B cell (primary cell): ENCODE measurements at regions not wholly inside any gene's neighbourhood (a gene's known extent, or its start where the extent isn't known, plus 50 kb on each side); places are given as distances from the start of the nearest gene placed in this dataset.

Experiments used
- ATAC-seq: fragments of 200-7000 bp; cut with Tn5 transposase; one replicate; pipeline ENCODE4 v1.10.0; 2021; ENCODE audit warnings: low read depth, mild to moderate bottlenecking, moderate number of reproducible peaks, moderate library complexity
- CTCF ChIA-PET: fragments of 350-600 bp; sonication (Branson Sonifier 250); formaldehyde crosslinking; loops from one replicate; lab custom pipeline; 2021; ENCODE audit warnings: antibody characterized with exemption, inconsistent platforms; lab: Charles Lee
- POLR2A ChIA-PET: fragments of 350-600 bp; sonication (Branson Sonifier 250); formaldehyde crosslinking; loops from one replicate; lab custom pipeline; 2021; ENCODE audit warnings: antibody characterized with exemption; lab: Charles Lee
- DNase-seq: peaks from one replicate; pipeline ENCODE4 v3.0.0; 2013
- H2AFZ ChIP-seq: 2 replicates; pipeline ENCODE4 v1.6.1; 2012; ENCODE audit warnings: mild to moderate bottlenecking, low read depth, low read length; ENCODE audit not compliant: insufficient read depth, poor library complexity, severe bottlenecking
- H3K27ac ChIP-seq, 2 donors: 1 replicate in 1 of 2; 2 replicates in 1 of 2; pipeline ENCODE4 v1.5.1; 2012 to 2013; ENCODE audit warnings: low read length in 2 of 2, mild to moderate bottlenecking in 2 of 2, moderate library complexity in 1 of 2
- H3K27me3 ChIP-seq, 4 experiments: fragments of 200-600 bp in 1 of 4; sonication (generic) in 1 of 4; replicated peaks in 1 of 4; 1 replicate in 2 of 4; 2 replicates in 2 of 4; pipeline versions ENCODE4 v1.6.1 to v1.7.0; 2013 to 2016; ENCODE audit warnings: low read length in 3 of 4, mild to moderate bottlenecking in 2 of 4, mixed read lengths in 1 of 4, moderate library complexity in 1 of 4; ENCODE audit not compliant: insufficient read depth in 4 of 4, control insufficient read depth in 3 of 4; ENCODE audit errors: control extremely low read depth in 1 of 4
- H3K36me3 ChIP-seq, 2 experiments: replicated peaks in 1 of 2; 1 replicate in 1 of 2; 2 replicates in 1 of 2; pipeline versions ENCODE4 v1.6.1 to v1.7.1; 2013; ENCODE audit warnings: low read length in 1 of 2; ENCODE audit not compliant: insufficient read depth in 2 of 2, control insufficient read depth in 1 of 2; ENCODE audit errors: control extremely low read depth in 1 of 2, extremely low read depth in 1 of 2
- H3K4me1 ChIP-seq, 2 donors: fragments of 200-600 bp in 1 of 2; sonication (generic) in 1 of 2; 1 replicate in 1 of 2; 2 replicates in 1 of 2; pipeline versions ENCODE4 v1.5.1 to v1.6.1; 2013 to 2017; ENCODE audit warnings: low read length in 2 of 2; ENCODE audit not compliant: control insufficient read depth in 2 of 2, insufficient read depth in 2 of 2
- H3K4me2 ChIP-seq: replicated peaks from 2 replicates; pipeline ENCODE3; 2012; ENCODE audit warnings: mild to moderate bottlenecking, low read depth, low read length; ENCODE audit not compliant: poor library complexity, severe bottlenecking
- H3K4me3 ChIP-seq, 5 experiments: fragments of 200-600 bp in 1 of 5; sonication (generic) in 1 of 5; 1 replicate in 3 of 5; 2 replicates in 2 of 5; pipeline versions ENCODE4 v1.5.1 to v1.7.0; 2011 to 2016; ENCODE audit warnings: low read length in 4 of 5, mild to moderate bottlenecking in 4 of 5, low read depth in 2 of 5, control low read depth in 1 of 5, moderate library complexity in 1 of 5; ENCODE audit not compliant: insufficient read depth in 1 of 5; ENCODE audit errors: control extremely low read depth in 1 of 5, extremely low read depth in 1 of 5
- H3K79me2 ChIP-seq: fragments of 200-600 bp; sonication (generic); one replicate; pipeline ENCODE4 v1.6.0; 2016; ENCODE audit warnings: low read length; ENCODE audit not compliant: control insufficient read depth, insufficient read depth
- H3K9ac ChIP-seq: fragments of 200-600 bp; sonication (generic); 2 replicates; pipeline ENCODE4 v1.6.1; 2017; ENCODE audit warnings: mild to moderate bottlenecking, low read length, moderate library complexity
- H3K9me3 ChIP-seq, 3 donors: one replicate each; pipeline versions ENCODE4 v1.6.1 to v1.7.1; 2013; ENCODE audit warnings: low read length in 2 of 3; ENCODE audit not compliant: control insufficient read depth in 2 of 3, insufficient read depth in 1 of 3; ENCODE audit errors: control extremely low read depth in 1 of 3
- H4K20me1 ChIP-seq: 2 replicates; pipeline ENCODE4 v1.6.0; 2012; ENCODE audit warnings: mild to moderate bottlenecking, low read length; ENCODE audit not compliant: insufficient read depth, control insufficient read depth, poor library complexity, severe bottlenecking
- H3K27ac Mint-ChIP-seq: one replicate; pipeline ENCODE4 v1.8.0; 2021; ENCODE audit warnings: mixed read lengths
- H3K27me3 Mint-ChIP-seq: one replicate; pipeline ENCODE4 v1.8.0; 2021; ENCODE audit warnings: mixed read lengths
- H3K4me1 Mint-ChIP-seq: one replicate; pipeline ENCODE4 v1.8.0; 2021; ENCODE audit warnings: mixed read lengths
- H3K4me3 Mint-ChIP-seq: one replicate; pipeline ENCODE4 v1.8.0; 2021; ENCODE audit warnings: mixed read lengths
- H3K9me3 Mint-ChIP-seq: one replicate; pipeline ENCODE4 v1.8.0; 2022; ENCODE audit warnings: mixed read lengths; ENCODE audit not compliant: insufficient read depth
- EZH2 ChIP-seq: IDR thresholded peaks from 2 replicates; pipeline ENCODE4 v1.6.1; 2012; ENCODE audit warnings: borderline replicate concordance, low read depth, mild to moderate bottlenecking, moderate library complexity, low read length; ENCODE audit not compliant: insufficient read depth, poor library complexity, severe bottlenecking
- WGBS: methylation state at CpG from one replicate; pipeline ENCODE4 v1.1.5; 2013; ENCODE audit warnings: missing lambda C conversion rate; ENCODE audit not compliant: insufficient coverage; 5-methylcytosine and 5-hydroxymethylcytosine counted together
- intact Hi-C: fragments of 100-400 bp; cut with micrococcal nuclease; formaldehyde crosslinking; loops from one replicate; pipeline ENCODE4 v1.10.0; 2022
- TF ChIP-seq, protein P1 (sequence below): fragments of 200-600 bp; IDR thresholded peaks from one replicate; pipeline ENCODE4 v1.8.0; 2022; ENCODE audit warnings: antibody characterized with exemption, mild to moderate bottlenecking

DNA sequence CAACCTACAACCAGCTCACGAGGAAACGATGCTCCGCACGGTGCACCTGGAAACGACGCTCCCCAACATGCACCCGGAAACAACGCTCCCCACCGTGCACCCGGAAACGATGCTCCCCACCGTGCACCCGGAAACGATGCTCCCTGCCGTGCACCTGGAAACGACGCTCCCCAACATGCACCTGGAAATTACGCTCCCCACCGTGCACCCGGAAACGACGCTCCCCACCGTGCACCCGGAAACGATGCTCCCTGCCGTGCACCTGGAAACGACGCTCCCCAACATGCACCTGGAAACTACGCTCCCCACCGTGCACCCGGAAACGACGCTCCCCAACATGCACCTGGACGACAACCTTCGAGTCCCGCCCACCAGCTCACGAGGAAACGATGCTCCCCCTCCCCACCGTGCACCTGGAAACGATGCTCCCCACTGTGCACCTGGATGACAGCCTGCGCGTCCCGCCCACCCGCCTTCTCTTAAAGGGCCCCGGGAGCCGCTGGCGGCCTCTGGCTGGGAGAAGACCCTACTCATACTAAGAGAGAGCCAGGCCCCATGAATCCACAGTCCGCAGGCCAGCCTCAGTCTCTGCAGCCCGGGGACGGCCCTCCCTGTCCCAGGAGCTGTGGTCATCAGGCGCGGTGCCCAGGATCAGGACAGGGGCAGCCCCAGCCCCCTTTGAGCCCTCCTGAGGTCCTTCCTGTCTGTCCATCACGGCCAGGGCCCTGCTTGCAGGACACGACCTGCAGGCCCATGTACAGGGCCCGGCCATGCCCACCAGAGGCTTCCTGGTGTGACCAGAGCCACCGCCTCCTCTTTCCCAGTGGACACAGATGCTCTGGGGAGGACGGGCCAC is 98.3 kb downstream of the PDGFA start:
- Histone ChIP-seq H3K27me3 (no peaks in the 10 kb centered on the region), H3K27ac (no peak overlapping the region), H3K9ac (no peak overlapping the region), H3K79me2 (no peaks in the 10 kb centered on the region), H2AFZ (no peak overlapping the region), H3K4me3 (no peak overlapping the region), H3K9me3 (peaks cover 0 to 24% (median 8%) of the 10 kb centered on the region in 3 donors), H4K20me1 (no peaks in the 10 kb centered on the region), H3K4me1 (no peaks in the 10 kb centered on the region), H3K36me3 (no peaks in the 10 kb centered on the region), H3K4me2 (no peak overlapping the region)
- intact Hi-C loops = no loop called here
- peaks cover 2% of the 10 kb centered on the region for H3K9me3 Mint-ChIP-seq
- DNase-seq (no peak), ATAC-seq (no peak)
- CTCF ChIA-PET = no interaction called here
- WGBS = 77% methylated on average over 53 of the region's 57 CpGs
- no peaks in the 10 kb centered on the region for H3K27me3 Mint-ChIP-seq
- no peak overlapping the region for H3K27ac Mint-ChIP-seq
- POLR2A ChIA-PET = no interaction called here
- no peaks in the 10 kb centered on the region for H3K4me1 Mint-ChIP-seq
- no peak overlapping the region for H3K4me3 Mint-ChIP-seq
- TF ChIP-seq, protein P1, sequence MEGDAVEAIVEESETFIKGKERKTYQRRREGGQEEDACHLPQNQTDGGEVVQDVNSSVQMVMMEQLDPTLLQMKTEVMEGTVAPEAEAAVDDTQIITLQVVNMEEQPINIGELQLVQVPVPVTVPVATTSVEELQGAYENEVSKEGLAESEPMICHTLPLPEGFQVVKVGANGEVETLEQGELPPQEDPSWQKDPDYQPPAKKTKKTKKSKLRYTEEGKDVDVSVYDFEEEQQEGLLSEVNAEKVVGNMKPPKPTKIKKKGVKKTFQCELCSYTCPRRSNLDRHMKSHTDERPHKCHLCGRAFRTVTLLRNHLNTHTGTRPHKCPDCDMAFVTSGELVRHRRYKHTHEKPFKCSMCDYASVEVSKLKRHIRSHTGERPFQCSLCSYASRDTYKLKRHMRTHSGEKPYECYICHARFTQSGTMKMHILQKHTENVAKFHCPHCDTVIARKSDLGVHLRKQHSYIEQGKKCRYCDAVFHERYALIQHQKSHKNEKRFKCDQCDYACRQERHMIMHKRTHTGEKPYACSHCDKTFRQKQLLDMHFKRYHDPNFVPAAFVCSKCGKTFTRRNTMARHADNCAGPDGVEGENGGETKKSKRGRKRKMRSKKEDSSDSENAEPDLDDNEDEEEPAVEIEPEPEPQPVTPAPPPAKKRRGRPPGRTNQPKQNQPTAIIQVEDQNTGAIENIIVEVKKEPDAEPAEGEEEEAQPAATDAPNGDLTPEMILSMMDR = no peak
- TF ChIP-seq EZH2 = no peak

- POLR2A ChIA-PET = no interaction called here
- Histone ChIP-seq H3K27me3 (no peaks in the 10 kb centered on the region), H3K9ac (no peak overlapping the region), H3K4me2 (no peak overlapping the region), H3K4me1 (no peaks in the 10 kb centered on the region), H3K36me3 (no peaks in the 10 kb centered on the region), H3K79me2 (no peaks in the 10 kb centered on the region), H2AFZ (no peak overlapping the region), H3K27ac (no peak overlapping the region), H4K20me1 (no peaks in the 10 kb centered on the region), H3K9me3 (peaks cover 0 to 19% (median 8%) of the 10 kb centered on the region in 3 donors), H3K4me3 (no peak overlapping the region)
- no peaks in the 10 kb centered on the region for H3K4me1 Mint-ChIP-seq
- CTCF ChIA-PET = no interaction called here
- no peak overlapping the region for H3K4me3 Mint-ChIP-seq
- TF ChIP-seq, protein P1 = no peak
- no peak for TF ChIP-seq EZH2
- ATAC-seq (no peak), DNase-seq (no peak)
- H3K27me3 Mint-ChIP-seq = no peaks in the 10 kb centered on the region
- H3K27ac Mint-ChIP-seq = no peak overlapping the region
- intact Hi-C loops = no loop called here
- peaks cover 2% of the 10 kb centered on the region for H3K9me3 Mint-ChIP-seq
- WGBS = 96% methylated on average over 25 of the region's 33 CpGs
Observed at GRCh38 chr7:422191-422885, 97.3 kb downstream of the PDGFA start.
